ENCODE measurements at regions not wholly inside any gene's neighbourhood (a gene's known extent, or its start where the extent isn't known, plus 50 kb on each side); places are given as distances from the start of the nearest gene placed in this dataset.

DNA sequence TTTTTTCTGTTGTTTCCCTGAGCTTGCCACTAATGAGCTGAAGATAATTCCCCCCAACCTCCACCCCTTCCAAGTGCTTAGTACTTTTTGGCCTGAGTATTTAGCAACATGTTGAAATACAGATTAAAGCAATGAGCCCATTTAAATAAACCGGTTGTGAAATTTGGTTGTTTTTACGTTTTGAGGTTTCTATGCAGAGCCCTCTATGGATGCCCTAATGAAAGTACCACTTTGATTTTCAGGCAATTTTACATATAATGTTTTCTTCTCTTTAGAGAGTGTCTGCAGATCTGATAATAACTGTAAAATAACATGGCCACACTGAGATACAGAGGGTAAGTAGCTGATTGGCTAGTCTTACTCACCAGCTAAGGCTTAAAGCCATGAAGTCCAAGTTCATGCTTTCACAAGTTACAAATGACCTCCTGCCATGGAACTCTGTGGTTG lies 139.4 kb upstream of the SLC7A14 start:
- TF ChIP-seq, protein P1, sequence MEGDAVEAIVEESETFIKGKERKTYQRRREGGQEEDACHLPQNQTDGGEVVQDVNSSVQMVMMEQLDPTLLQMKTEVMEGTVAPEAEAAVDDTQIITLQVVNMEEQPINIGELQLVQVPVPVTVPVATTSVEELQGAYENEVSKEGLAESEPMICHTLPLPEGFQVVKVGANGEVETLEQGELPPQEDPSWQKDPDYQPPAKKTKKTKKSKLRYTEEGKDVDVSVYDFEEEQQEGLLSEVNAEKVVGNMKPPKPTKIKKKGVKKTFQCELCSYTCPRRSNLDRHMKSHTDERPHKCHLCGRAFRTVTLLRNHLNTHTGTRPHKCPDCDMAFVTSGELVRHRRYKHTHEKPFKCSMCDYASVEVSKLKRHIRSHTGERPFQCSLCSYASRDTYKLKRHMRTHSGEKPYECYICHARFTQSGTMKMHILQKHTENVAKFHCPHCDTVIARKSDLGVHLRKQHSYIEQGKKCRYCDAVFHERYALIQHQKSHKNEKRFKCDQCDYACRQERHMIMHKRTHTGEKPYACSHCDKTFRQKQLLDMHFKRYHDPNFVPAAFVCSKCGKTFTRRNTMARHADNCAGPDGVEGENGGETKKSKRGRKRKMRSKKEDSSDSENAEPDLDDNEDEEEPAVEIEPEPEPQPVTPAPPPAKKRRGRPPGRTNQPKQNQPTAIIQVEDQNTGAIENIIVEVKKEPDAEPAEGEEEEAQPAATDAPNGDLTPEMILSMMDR (conservative IDR thresholded peaks at IDR 0.05; ENCODE audit: low read depth, low read length): no peak
- H3K4me3 ChIP-seq (ENCODE audit: low read depth, low read length): no peak overlapping the region
- DNase-seq (ENCODE audit: low read depth): no peak

GRCh38 chr3:170724599-170725280 lies 138.9 kb upstream of the SLC7A14 start:
- no peak for DNase-seq (ENCODE audit: low read depth)
- TF ChIP-seq, protein P1 (conservative IDR thresholded peaks at IDR 0.05; ENCODE audit: low read depth, low read length): no peak
- no peak overlapping the region for H3K4me3 ChIP-seq (ENCODE audit: low read depth, low read length)

- no peak for DNase-seq (ENCODE audit: low read depth)
- TF ChIP-seq, protein P1 (conservative IDR thresholded peaks at IDR 0.05; ENCODE audit: low read depth, low read length): no peak
- no peak overlapping the region for H3K4me3 ChIP-seq (ENCODE audit: low read depth, low read length)
Observed at GRCh38 chr3:170723241-170723640, 137.4 kb upstream of the SLC7A14 start.

- TF ChIP-seq, protein P1 (conservative IDR thresholded peaks at IDR 0.05; ENCODE audit: low read depth, low read length): no peak
- DNase-seq (ENCODE audit: low read depth): no peak
Observed at GRCh38 chr3:170721563-170721962, 135.7 kb upstream of the SLC7A14 start.

DNA sequence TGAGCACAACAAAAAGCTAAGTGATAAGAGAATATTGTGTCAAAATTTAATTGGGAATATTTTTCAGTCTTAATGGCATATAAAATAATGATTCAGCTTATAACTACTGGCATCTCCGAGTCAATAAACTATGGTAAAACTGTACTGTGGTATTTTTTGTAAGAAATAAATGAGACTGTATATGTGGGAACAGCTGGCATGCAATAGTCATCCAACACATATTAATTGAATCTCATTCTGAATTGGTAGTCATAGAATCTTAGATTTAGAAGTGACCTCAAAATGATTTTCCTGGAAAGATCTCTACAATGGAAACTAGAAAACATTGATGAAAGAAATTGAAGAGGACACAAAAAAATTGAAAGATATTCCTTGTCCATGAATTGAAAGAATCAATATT lies 133.4 kb upstream of the SLC7A14 start:
- H3K4me3 ChIP-seq (ENCODE audit: low read depth, low read length): no peak overlapping the region
- TF ChIP-seq, protein P1 (conservative IDR thresholded peaks at IDR 0.05; ENCODE audit: low read depth, low read length): no peak

More at GRCh38 chr3:170721563-170721962, 135.7 kb upstream of the SLC7A14 start:
- no peak overlapping the region for H3K4me3 ChIP-seq (ENCODE audit: low read depth, low read length)

GRCh38 chr3:170718848-170719247 lies 133.0 kb upstream of the SLC7A14 start:
- no peak for DNase-seq (ENCODE audit: low read depth)
- TF ChIP-seq, protein P1 (conservative IDR thresholded peaks at IDR 0.05; ENCODE audit: low read depth, low read length): no peak
- no peak overlapping the region for H3K4me3 ChIP-seq (ENCODE audit: low read depth, low read length)

More for the DNA sequence above, 133.4 kb upstream of the SLC7A14 start:
- DNase-seq (ENCODE audit: low read depth): no peak
